ENCODE measurements at regions not wholly inside any gene's neighbourhood (a gene's known extent, or its start where the extent isn't known, plus 50 kb on each side); places are given as distances from the start of the nearest gene placed in this dataset.

GRCh38 chr13:31437975-31438374, 238.2 kb downstream of the B3GLCT start:
- TF ChIP-seq EP300 (IDR thresholded peaks at IDR 0.05; ENCODE audit: borderline replicate concordance), result no peak
- no peak for TF ChIP-seq USF1 (IDR thresholded peaks at IDR 0.05)
- TF ChIP-seq TCF12 (IDR thresholded peaks at IDR 0.05; ENCODE audit: low read depth), result no peak
- no peak for TF ChIP-seq FOXM1 (IDR thresholded peaks at IDR 0.05; ENCODE audit: borderline replicate concordance, low read depth)
- TF ChIP-seq YY1 (IDR thresholded peaks at IDR 0.05; ENCODE audit: low read depth), result no peak
- TF ChIP-seq RAD21 (IDR thresholded peaks at IDR 0.05; ENCODE audit: low read depth), result no peak
- no peak for TF ChIP-seq REST (IDR thresholded peaks at IDR 0.05; ENCODE audit: low read depth)
- TF ChIP-seq MAX (IDR thresholded peaks at IDR 0.05), result no peak
- no peak for TF ChIP-seq TEAD4 (IDR thresholded peaks at IDR 0.05)
- TF ChIP-seq NFIC (IDR thresholded peaks at IDR 0.05), result no peak
- no peak for TF ChIP-seq TAF1 (IDR thresholded peaks at IDR 0.05; ENCODE audit: low read depth)
